ENCODE measurements at regions not wholly inside any gene's neighbourhood (a gene's known extent, or its start where the extent isn't known, plus 50 kb on each side); places are given as distances from the start of the nearest gene placed in this dataset.
"Not testable (repeated sequence)": the region's sequence is repeated elsewhere in the genome, so short reads cannot be mapped to it uniquely, and the experiment has no call there.

DNA sequence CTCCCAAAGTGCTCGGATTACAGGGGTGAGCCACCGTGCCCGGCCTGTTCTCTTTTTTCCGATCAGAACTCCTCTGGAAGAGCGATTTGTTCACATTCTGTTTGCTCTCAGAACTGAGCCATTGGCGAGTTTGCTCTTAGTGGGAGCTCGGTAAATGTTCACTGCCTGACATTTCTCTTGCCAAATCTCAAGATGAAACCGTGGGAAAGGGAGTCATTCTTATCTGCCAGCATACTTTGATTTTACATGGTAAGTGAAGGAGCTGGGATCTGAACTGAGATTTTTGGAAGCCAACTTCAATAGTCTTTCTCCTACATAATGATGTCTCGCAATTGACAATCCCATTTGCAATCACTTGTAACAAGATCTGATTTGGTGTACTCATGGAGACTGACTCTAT is 445.8 kb upstream of the ISX start:
- Histone ChIP-seq H3K27ac (replicated peaks in 1 of 4) (no peak overlapping the region), H3K27me3 (peaks cover 0 to 7% (median 0%) of the 10 kb centered on the region in 4 donors), H3K4me3 (no peak overlapping the region), H3K36me3 (no peaks in the 10 kb centered on the region), H3K4me1 (no peaks in the 10 kb centered on the region), H3K9me3 (no peaks in the 10 kb centered on the region)
- intact Hi-C loops (cut with DNase I): no loop called here
- no peak for DNase-seq (ENCODE audit: extremely low spot score)
- WGBS: 78% methylated on average over 9 of the region's 9 CpGs
- TF ChIP-seq POLR2A (IDR thresholded peaks at IDR 0.05; ENCODE audit: low read depth) (no peak), EP300 (IDR thresholded peaks at IDR 0.05) (no peak), POLR2AphosphoS5 (IDR thresholded peaks at IDR 0.05) (no peak)
- TF ChIP-seq, protein P1, sequence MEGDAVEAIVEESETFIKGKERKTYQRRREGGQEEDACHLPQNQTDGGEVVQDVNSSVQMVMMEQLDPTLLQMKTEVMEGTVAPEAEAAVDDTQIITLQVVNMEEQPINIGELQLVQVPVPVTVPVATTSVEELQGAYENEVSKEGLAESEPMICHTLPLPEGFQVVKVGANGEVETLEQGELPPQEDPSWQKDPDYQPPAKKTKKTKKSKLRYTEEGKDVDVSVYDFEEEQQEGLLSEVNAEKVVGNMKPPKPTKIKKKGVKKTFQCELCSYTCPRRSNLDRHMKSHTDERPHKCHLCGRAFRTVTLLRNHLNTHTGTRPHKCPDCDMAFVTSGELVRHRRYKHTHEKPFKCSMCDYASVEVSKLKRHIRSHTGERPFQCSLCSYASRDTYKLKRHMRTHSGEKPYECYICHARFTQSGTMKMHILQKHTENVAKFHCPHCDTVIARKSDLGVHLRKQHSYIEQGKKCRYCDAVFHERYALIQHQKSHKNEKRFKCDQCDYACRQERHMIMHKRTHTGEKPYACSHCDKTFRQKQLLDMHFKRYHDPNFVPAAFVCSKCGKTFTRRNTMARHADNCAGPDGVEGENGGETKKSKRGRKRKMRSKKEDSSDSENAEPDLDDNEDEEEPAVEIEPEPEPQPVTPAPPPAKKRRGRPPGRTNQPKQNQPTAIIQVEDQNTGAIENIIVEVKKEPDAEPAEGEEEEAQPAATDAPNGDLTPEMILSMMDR (IDR thresholded peaks at IDR 0.05): no peak

GRCh38 chr22:34620832-34621231 is 445.1 kb upstream of the ISX start:
- WGBS: 88% methylated on average over 8 of the region's 8 CpGs
- DNase-seq (ENCODE audit: extremely low spot score): no peak
- H3K4me3 ChIP-seq: no peak overlapping the region
- H3K9me3 ChIP-seq: no peaks in the 10 kb centered on the region
- H3K36me3 ChIP-seq: no peaks in the 10 kb centered on the region
- H3K27ac ChIP-seq (replicated peaks in 1 of 4): no peak overlapping the region
- TF ChIP-seq, protein P1 (IDR thresholded peaks at IDR 0.05): no peak
- TF ChIP-seq POLR2AphosphoS5 (IDR thresholded peaks at IDR 0.05) (no peak), POLR2A (IDR thresholded peaks at IDR 0.05; ENCODE audit: low read depth) (no peak), EP300 (IDR thresholded peaks at IDR 0.05) (no peak)
- H3K4me1 ChIP-seq: no peaks in the 10 kb centered on the region
- intact Hi-C loops (cut with DNase I): no loop called here
- peaks cover 0 to 7% (median 0%) of the 10 kb centered on the region in 4 donors for H3K27me3 ChIP-seq

DNA sequence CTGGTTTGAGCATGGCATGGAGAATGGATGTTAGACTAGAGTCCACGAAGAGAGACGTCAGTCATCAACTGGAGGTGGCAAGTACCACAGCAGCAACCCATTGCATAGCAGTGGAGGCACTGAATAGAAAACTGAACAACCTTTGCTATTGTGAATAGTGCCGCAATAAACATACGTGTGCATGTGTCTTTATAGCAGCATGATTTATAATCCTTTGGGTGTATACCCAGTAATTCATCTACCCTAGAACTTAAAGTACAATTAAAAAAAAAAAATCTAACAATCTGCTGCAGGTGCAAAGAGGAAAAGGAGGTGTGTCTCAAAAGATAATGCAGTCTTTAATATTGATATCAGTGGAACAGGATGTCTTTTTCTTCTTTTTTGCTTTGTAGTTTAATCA is 443.4 kb upstream of the ISX start:
- intact Hi-C loops (cut with DNase I): no loop called here
- peaks cover 0 to 7% (median 0%) of the 10 kb centered on the region in 4 donors for H3K27me3 ChIP-seq
- DNase-seq (ENCODE audit: extremely low spot score): no peak
- H3K4me3 ChIP-seq: no peak overlapping the region
- no peak overlapping the region for H3K27ac ChIP-seq (replicated peaks in 1 of 4)
- no peaks in the 10 kb centered on the region for H3K36me3 ChIP-seq
- H3K9me3 ChIP-seq: no peaks in the 10 kb centered on the region
- no peaks in the 10 kb centered on the region for H3K4me1 ChIP-seq
- 76% methylated on average over 4 of the region's 4 CpGs for WGBS
- TF ChIP-seq POLR2A (IDR thresholded peaks at IDR 0.05; ENCODE audit: low read depth) (no peak), POLR2AphosphoS5 (IDR thresholded peaks at IDR 0.05) (no peak), EP300 (IDR thresholded peaks at IDR 0.05) (no peak)
- TF ChIP-seq, protein P1 (IDR thresholded peaks at IDR 0.05): no peak

DNA sequence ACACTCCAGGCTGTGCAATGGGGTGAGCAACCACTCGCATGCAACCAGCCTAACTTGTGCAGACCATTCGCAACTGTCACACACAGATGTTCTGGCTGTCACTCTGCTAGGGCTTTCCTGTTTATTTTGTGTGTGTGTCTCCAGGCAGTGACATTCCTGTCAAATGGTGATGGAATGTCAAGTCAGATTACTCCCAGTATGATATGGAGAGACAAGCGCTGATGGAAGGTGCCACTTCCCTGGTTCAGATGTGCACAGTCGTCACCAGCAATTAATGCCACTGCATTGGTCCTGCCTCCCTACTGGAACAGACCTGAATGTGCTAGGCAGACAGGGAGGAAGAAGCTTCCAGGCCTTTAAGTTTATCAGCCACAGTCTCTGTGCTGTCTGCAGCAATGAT is 442.4 kb upstream of the ISX start:
- Histone ChIP-seq H3K27ac (replicated peaks in 1 of 4) (no peak overlapping the region), H3K4me1 (no peaks in the 10 kb centered on the region), H3K27me3 (peaks cover 0 to 7% (median 0%) of the 10 kb centered on the region in 4 donors), H3K9me3 (peaks cover 0 to under 1% (median 0%) of the 10 kb centered on the region in 4 donors), H3K4me3 (no peak overlapping the region), H3K36me3 (no peaks in the 10 kb centered on the region)
- TF ChIP-seq EP300 (IDR thresholded peaks at IDR 0.05) (no peak), POLR2AphosphoS5 (IDR thresholded peaks at IDR 0.05) (no peak), POLR2A (IDR thresholded peaks at IDR 0.05; ENCODE audit: low read depth) (no peak)
- TF ChIP-seq, protein P1 (IDR thresholded peaks at IDR 0.05): no peak
- no peak for DNase-seq (ENCODE audit: extremely low spot score)
- intact Hi-C loops (cut with DNase I): no loop called here
- WGBS: 88% methylated on average over 4 of the region's 4 CpGs

- H3K27me3 ChIP-seq; H3K4me1 ChIP-seq; intact Hi-C loops (cut with DNase I); H3K27ac ChIP-seq (replicated peaks in 1 of 4); DNase-seq (ENCODE audit: extremely low spot score); H3K4me3 ChIP-seq; H3K36me3 ChIP-seq: not testable (repeated sequence)
- 100% methylated on average over 2 of the region's 30 CpGs for WGBS
- peaks cover 0 to 18% (median 3%) of the 10 kb centered on the region in 4 donors for H3K9me3 ChIP-seq
Observed at GRCh38 chr22:34625892-34626291, 440.1 kb upstream of the ISX start.
